Colonic mucosa (tissue), 4 donors: ENCODE measurements at regions not wholly inside any gene's neighbourhood (a gene's known extent, or its start where the extent isn't known, plus 50 kb on each side); places are given as distances from the start of the nearest gene placed in this dataset.

Experiments
- DNase-seq: peaks from one replicate; pipeline ENCODE4 v3.0.0-alpha.2; 2020
- H3K27ac ChIP-seq: fragments of 200-600 bp; one replicate; pipeline ENCODE4 v1.8.0; 2021
- H3K27me3 ChIP-seq: fragments of 200-600 bp; one replicate; pipeline ENCODE4 v1.8.0; 2021
- H3K36me3 ChIP-seq: fragments of 200-600 bp; one replicate; pipeline ENCODE4 v1.8.0; 2021
- H3K4me1 ChIP-seq: fragments of 200-600 bp; one replicate; pipeline ENCODE4 v1.8.0; 2021; ENCODE audit warnings: mild to moderate bottlenecking
- H3K4me3 ChIP-seq: fragments of 200-600 bp; one replicate; pipeline ENCODE4 v1.8.0; 2021
- H3K9ac ChIP-seq, 2 donors: one replicate each; pipeline ENCODE4 v1.7.0; 2013; ENCODE audit warnings: control low read depth in 2 of 2, low read depth in 2 of 2, low read length in 2 of 2
- H3K9me3 ChIP-seq: fragments of 200-600 bp; one replicate; pipeline ENCODE4 v1.8.0; 2021
- CTCF ChIP-seq: fragments of 200-600 bp; IDR thresholded peaks from one replicate; pipeline ENCODE4 v1.8.0; 2022; ENCODE audit warnings: antibody characterized with exemption, mild to moderate bottlenecking
- intact Hi-C: fragments of 100-400 bp; cut with DNase I; formaldehyde crosslinking; loops from one replicate; pipeline ENCODE4 v1.14.1; 2022
- donor health status: healthy.
- donor health status: DM: no; HTN: no; CAD: no.
- donor health status: DM: no; HTN: no; CAD: no.

GRCh38 chr6:132231121-132231884, 170.0 kb downstream of the MOXD1 start:
- H3K9ac ChIP-seq, result no peak overlapping the region
- no peaks in the 10 kb centered on the region for H3K4me1 ChIP-seq
- no peak overlapping the region for H3K4me3 ChIP-seq
- H3K36me3 ChIP-seq, result no peaks in the 10 kb centered on the region
- H3K27me3 ChIP-seq, result no peaks in the 10 kb centered on the region
- H3K27ac ChIP-seq, result no peak overlapping the region
- no peak for DNase-seq
- TF ChIP-seq CTCF, result no peak
- intact Hi-C loops, result no loop called here
- no peaks in the 10 kb centered on the region for H3K9me3 ChIP-seq

DNA sequence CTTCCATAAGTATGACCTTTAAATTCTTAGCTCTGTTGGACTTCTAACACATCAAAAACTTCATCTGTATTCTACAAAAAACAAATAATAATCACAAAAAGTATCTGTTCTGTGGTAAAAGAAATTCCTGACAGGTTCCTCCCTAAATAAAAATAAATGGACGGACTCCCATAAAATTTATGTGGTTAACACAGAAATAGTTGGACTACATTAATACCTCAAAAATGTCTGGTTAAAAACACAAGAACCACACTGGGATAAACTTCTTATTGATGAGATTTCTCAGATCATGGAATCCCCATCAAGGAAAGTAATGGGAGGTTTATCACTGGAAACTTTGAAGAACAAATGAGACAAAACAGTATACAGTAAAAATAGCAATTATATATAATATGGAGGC, 172.4 kb downstream of the MOXD1 start:
- no peak for TF ChIP-seq CTCF
- Histone ChIP-seq H3K4me1 (no peaks in the 10 kb centered on the region), H3K36me3 (no peaks in the 10 kb centered on the region), H3K27ac (no peak overlapping the region), H3K9ac (no peak overlapping the region), H3K27me3 (no peaks in the 10 kb centered on the region), H3K9me3 (no peaks in the 10 kb centered on the region), H3K4me3 (no peak overlapping the region)
- intact Hi-C loops, result no loop called here
- DNase-seq, result no peak

- H3K27ac ChIP-seq, result no peak overlapping the region
- H3K4me3 ChIP-seq, result no peak overlapping the region
Measured at GRCh38 chr6:132227904-132228303, 173.4 kb downstream of the MOXD1 start.

DNA sequence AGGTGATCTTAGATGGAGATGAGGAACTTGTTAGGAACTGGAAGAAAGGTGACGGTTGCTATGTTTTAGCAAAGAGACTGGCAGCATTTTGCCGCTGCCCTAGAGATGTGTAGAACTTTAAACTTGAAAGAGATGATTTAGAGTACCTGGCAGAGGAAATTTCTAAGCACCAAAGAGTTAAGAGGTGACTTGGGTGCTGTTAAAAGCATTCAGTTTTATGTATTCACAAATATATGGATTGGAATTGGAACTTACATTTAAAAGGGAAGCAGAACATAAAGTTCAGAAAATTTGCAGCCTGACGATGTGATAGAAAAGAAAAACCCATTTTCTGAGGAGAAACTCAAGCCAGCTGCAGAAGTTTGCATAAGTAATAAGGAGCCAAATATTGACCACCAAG, 176.3 kb downstream of the MOXD1 start:
- intact Hi-C loops, result no loop called here
- H3K4me1 ChIP-seq, result no peaks in the 10 kb centered on the region

More at GRCh38 chr6:132227904-132228303, 173.4 kb downstream of the MOXD1 start:
- no peak for TF ChIP-seq CTCF
- no peaks in the 10 kb centered on the region for H3K9me3 ChIP-seq
- H3K4me1 ChIP-seq, result no peaks in the 10 kb centered on the region
- DNase-seq, result no peak
- no peaks in the 10 kb centered on the region for H3K27me3 ChIP-seq
- no peaks in the 10 kb centered on the region for H3K36me3 ChIP-seq
- no peak overlapping the region for H3K9ac ChIP-seq
- intact Hi-C loops, result no loop called here

GRCh38 chr6:132220800-132221199, 180.5 kb downstream of the MOXD1 start:
- H3K36me3 ChIP-seq, result no peaks in the 10 kb centered on the region
- no peak for DNase-seq
- no peak overlapping the region for H3K27ac ChIP-seq
- H3K9me3 ChIP-seq, result no peaks in the 10 kb centered on the region
- H3K27me3 ChIP-seq, result no peaks in the 10 kb centered on the region
- no peaks in the 10 kb centered on the region for H3K4me1 ChIP-seq
- H3K9ac ChIP-seq, result no peak overlapping the region
- no peak for TF ChIP-seq CTCF
- intact Hi-C loops, result no loop called here
- H3K4me3 ChIP-seq, result no peak overlapping the region

More for the DNA sequence above, 176.3 kb downstream of the MOXD1 start:
- Histone ChIP-seq H3K36me3 (no peaks in the 10 kb centered on the region), H3K9me3 (no peaks in the 10 kb centered on the region), H3K4me3 (no peak overlapping the region), H3K27ac (no peak overlapping the region), H3K27me3 (no peaks in the 10 kb centered on the region), H3K9ac (no peak overlapping the region)
- no peak for TF ChIP-seq CTCF
- no peak for DNase-seq
